NCI-H128 (cell line): ENCODE measurements at regions not wholly inside any gene's neighbourhood (a gene's known extent, or its start where the extent isn't known, plus 50 kb on each side); places are given as distances from the start of the nearest gene placed in this dataset.

ENCODE experiments used
- DNase-seq: peaks from one replicate; lab custom pipeline; 2025; ENCODE audit not compliant: unreplicated experiment; lab: John Stamatoyannopoulos, UW

DNA sequence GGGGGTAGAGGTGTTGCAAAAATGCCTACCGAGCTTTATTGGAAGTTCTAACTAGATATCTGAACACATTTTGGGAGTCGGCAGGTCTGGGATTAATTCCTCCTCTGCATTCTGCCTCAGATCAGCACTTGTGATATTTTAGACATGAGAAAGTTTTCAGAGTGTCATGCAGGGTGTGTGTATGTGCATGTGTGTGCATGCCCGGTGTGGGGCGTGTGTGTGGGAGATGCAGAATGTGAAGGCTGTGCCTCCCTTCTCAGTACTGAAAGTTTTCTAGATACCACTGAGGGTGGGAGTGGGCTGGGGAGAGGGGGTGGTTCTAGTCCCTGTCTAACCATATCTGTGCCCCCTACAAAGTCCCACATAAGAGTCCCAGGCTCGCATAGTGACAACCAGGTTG lies 180.0 kb upstream of the NTM start:
- no peak for DNase-seq

GRCh38 chr11:131191606-131192005 lies 178.8 kb upstream of the NTM start:
- DNase-seq, result no peak

GRCh38 chr11:131192628-131193027 lies 177.8 kb upstream of the NTM start:
- DNase-seq, result no peak

- DNase-seq, result no peak
These were observed 177.3 kb upstream of the NTM start for GRCh38 chr11:131193031-131193501.

DNA sequence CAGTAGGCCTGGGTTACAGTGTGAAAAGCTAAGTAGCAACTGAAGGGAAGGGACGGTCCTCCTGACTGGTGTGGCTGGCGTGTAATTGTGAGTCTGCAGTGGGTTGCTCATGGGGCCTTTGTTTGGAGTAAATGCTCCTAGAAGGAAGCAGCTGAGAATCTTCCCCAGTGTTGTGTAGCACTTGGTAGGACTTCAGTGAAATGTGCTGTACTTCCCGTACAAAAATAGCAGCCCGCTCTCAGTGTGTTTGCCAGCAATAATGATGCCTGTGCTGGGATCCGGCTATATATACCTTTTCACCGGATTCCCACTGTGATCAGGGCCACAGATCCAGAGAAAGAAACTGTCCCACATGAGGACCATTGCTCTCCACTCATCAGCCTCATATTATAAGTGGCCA lies 175.7 kb upstream of the NTM start:
- DNase-seq, result no peak

GRCh38 chr11:131195661-131196517 lies 174.5 kb upstream of the NTM start:
- DNase-seq, result no peak

DNA sequence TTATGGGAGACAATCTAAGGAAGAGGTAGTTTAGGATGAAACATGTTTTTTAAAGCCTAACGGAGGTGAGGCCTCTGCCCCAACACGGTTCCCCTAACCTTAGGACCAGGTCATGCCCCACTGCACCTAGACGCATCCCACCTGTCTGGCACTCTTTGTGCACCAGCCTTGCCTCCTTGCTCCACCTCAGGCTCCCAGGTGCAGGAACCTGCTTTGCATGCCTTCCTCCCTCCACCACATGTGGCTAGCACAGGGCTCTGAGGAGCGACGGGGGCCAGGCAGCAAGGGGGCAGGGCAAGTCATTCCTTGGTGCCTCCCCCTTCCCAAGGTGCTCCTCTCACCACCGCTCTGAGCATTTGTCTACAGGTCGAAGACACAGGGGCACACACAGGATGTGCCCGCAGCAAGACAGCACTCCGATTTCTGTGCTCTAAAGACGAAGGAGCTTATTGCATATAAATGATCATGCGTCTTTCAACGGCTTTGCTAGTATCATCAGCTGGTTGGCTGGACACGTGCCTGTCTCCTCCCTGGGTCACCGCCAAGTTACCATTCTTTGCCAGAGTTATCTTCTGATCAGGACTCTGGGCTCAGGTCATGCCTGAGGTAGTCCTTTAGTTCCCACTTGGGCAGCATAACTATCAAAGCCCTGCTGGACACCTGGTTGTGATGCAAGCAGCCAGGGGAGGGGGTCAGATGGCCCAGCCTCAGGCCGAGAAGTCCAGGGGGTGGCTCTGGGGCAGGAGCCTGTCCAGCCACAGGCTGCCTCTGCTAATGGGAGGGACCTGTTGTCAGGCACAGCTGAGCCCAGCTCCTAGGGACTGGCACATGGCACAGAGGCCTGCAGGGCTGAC lies 172.0 kb upstream of the NTM start:
- no peak for DNase-seq

GRCh38 chr11:131199015-131199280 lies 171.5 kb upstream of the NTM start:
- no peak for DNase-seq

DNA sequence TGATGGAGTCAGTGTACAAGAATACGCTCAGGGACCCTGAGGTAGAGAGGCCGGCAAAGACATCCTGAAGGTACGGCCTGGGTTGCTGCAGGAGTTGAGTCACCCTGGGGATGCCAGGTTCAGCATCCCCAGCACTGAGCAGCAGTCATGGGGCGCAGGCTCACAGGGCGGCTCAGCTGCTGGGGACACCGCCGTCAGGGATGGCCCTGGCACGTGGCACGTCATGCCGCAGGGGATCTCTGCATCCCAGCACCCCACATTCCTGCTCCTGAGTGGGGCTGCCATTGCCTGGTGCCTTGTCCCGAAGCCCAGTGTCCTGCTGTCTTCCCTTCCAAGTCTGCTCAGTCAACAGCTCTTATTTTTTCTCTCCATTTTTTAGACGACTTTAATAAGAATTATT lies 168.7 kb upstream of the NTM start:
- no peak for DNase-seq

GRCh38 chr11:131203040-131203439 lies 167.4 kb upstream of the NTM start:
- DNase-seq, result no peak

DNA sequence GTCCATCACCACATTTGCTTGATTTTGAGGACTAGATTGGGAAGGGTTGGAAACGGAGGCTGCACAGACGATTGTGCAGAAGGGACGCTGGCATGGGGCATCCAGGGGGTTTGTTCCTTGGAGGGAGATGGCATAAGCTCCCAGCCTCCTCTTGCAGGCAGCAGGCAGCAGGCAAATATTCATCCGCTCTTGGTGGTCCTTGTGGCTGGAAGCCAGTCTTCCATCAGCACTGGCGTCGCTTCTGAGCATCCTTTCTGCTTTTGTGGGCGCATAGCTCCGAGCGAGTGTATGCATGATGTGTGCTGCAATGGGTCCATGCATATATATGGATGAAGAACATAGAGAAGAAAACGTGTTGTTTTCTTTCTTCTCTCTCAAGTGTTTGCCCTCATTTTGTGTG lies 166.1 kb upstream of the NTM start:
- DNase-seq, result no peak

DNA sequence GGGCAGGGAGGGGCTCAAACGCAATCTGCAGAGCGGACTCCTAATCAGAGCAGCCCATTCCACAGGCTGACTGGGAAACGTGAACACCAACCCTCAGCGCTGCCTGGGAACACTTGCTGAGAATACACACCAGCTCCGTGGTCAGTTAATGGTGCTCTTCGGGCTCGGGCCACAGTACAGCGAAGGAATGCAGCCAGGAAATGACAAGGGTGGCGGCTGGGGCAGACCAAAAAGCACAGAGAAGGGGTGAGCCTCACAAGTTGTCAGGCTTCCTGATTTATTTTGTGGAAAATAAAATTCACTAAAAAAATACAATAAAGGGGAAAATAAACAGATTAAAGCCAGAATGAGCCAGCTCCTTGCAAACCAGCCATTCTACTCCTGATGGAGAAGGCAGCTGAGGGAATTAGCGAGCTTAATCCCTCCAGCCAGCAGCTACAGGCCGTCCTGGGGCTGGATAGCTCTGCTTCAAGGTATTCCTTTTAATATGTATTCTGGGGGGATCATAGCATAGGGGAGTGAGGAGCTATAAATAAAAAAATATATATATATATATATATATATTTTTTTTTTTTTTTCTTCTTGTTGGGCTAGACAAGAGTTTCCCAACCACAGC lies 165.5 kb upstream of the NTM start:
- DNase-seq, result no peak

GRCh38 chr11:131206671-131207070 lies 163.7 kb upstream of the NTM start:
- no peak for DNase-seq

GRCh38 chr11:131207901-131208300 lies 162.5 kb upstream of the NTM start:
- DNase-seq, result no peak

- no peak for DNase-seq
These were observed 152.8 kb upstream of the NTM start for GRCh38 chr11:131217313-131218310.

GRCh38 chr11:131218542-131218941 lies 151.9 kb upstream of the NTM start:
- DNase-seq, result no peak

DNA sequence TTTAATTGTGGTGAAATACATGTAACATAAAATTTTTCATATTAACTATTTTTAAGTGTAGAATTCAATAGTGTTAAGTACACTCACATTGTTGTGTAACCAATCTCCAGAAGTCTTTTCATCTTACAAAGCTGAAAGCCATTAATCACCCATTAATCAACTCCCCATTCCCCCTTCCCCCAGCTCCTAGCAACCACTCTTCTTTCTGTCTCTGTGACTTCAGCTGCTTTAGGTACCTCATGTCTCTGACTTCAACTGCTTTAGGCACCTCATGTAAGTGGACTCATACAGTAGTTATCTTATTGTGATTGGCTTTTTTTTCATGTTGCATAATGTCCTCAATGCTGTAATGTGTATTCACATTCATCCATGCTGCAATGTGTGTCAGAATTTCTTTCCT lies 150.8 kb upstream of the NTM start:
- DNase-seq, result no peak

GRCh38 chr11:131223198-131223991 lies 147.0 kb upstream of the NTM start:
- DNase-seq, result no peak

DNA sequence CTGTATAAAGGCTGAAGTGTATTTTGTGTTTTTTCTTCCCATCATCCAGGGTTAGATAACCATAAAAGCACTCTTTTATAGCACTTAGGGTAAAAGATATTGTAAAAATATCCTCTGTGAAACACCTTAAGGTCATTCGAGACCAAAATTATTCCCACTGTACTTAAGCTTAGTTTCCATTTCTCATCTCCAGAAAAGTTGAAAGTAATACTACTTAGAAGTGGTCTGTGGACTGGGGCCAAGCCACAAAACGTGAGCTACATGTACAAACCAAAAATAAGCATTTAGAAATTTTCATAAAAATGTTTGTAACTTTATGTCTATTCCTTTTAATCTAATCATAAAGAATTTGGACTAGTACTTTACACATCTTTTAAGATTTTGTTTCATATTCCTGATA lies 142.0 kb upstream of the NTM start:
- DNase-seq, result no peak

GRCh38 chr11:131229221-131229620 lies 141.2 kb upstream of the NTM start:
- no peak for DNase-seq
